Keratinocyte (primary cell): ENCODE measurements at regions not wholly inside any gene's neighbourhood (a gene's known extent, or its start where the extent isn't known, plus 50 kb on each side); places are given as distances from the start of the nearest gene placed in this dataset.

Source experiments
- DNase-seq: peaks from one replicate; pipeline ENCODE4 v3.0.0-alpha.2; 2011; ENCODE audit warnings: low read depth, missing footprints, low spot score
- FAIRE-seq: peaks from 2 replicates; lab custom pipeline; 2011; peaks lifted over from hg19 to GRCh38; lab: Jason Lieb, UNC
- H2AFZ ChIP-seq: 2 replicates; pipeline ENCODE4 v1.6.0; 2012; ENCODE audit warnings: low read length, control low read depth, inconsistent platforms; ENCODE audit not compliant: control insufficient read depth
- H3K27ac ChIP-seq: 2 replicates; pipeline ENCODE4 v1.5.1; 2011; ENCODE audit warnings: low read length; ENCODE audit not compliant: control insufficient read depth, insufficient read depth
- H3K27me3 ChIP-seq: 3 replicates; pipeline ENCODE4 v1.6.0; 2011; ENCODE audit warnings: low read length; ENCODE audit not compliant: control insufficient read depth, insufficient read depth; ENCODE audit errors: extremely low read depth
- H3K36me3 ChIP-seq, 2 experiments: 2 replicates in 1 of 2; 3 replicates in 1 of 2; pipeline ENCODE4 v1.5.1; 2011; ENCODE audit warnings: low read length in 2 of 2, mild to moderate bottlenecking in 1 of 2; ENCODE audit not compliant: control insufficient read depth in 2 of 2, insufficient read depth in 2 of 2; ENCODE audit errors: extremely low read depth in 1 of 2
- H3K4me1 ChIP-seq: 3 replicates; pipeline ENCODE4 v1.5.1; 2011; ENCODE audit warnings: low read length; ENCODE audit not compliant: control insufficient read depth, insufficient read depth; ENCODE audit errors: extremely low read depth
- H3K4me2 ChIP-seq: 3 replicates; pipeline ENCODE4 v1.6.0; 2011; ENCODE audit warnings: low read depth, low read length; ENCODE audit not compliant: control insufficient read depth, insufficient read depth; ENCODE audit errors: extremely low read depth
- H3K4me3 ChIP-seq, 3 experiments: fragments of 200-600 bp in 1 of 3; sonication (generic) in 1 of 3; 2 replicates in 2 of 3; 3 replicates in 1 of 3; pipeline ENCODE4 v1.5.1; 2011 to 2016; ENCODE audit warnings: low read length in 3 of 3, mild to moderate bottlenecking in 3 of 3, control low read depth in 2 of 3, inconsistent platforms in 1 of 3, low read depth in 1 of 3, mixed read lengths in 1 of 3, mixed run types in 1 of 3, moderate library complexity in 1 of 3; ENCODE audit not compliant: control insufficient read depth in 2 of 3, insufficient read depth in 2 of 3; ENCODE audit errors: extremely low read depth in 1 of 3
- H3K79me2 ChIP-seq: 2 replicates; pipeline ENCODE4 v1.6.0; 2012; ENCODE audit warnings: low read length; ENCODE audit not compliant: control insufficient read depth, insufficient read depth
- H3K9ac ChIP-seq: 3 replicates; pipeline ENCODE4 v1.6.0; 2011; ENCODE audit warnings: low read length; ENCODE audit not compliant: control insufficient read depth, insufficient read depth; ENCODE audit errors: extremely low read depth
- H3K9me1 ChIP-seq: 3 replicates; pipeline ENCODE4 v1.6.0; 2011; ENCODE audit warnings: low read length; ENCODE audit not compliant: control insufficient read depth, insufficient read depth; ENCODE audit errors: extremely low read depth
- H3K9me3 ChIP-seq: 2 replicates; pipeline ENCODE4 v1.5.1; 2012; ENCODE audit warnings: low read depth, low read length; ENCODE audit not compliant: control insufficient read depth
- H4K20me1 ChIP-seq: 3 replicates; pipeline ENCODE4 v1.6.0; 2011; ENCODE audit warnings: low read length; ENCODE audit not compliant: control insufficient read depth, insufficient read depth; ENCODE audit errors: extremely low read depth
- EZH2 ChIP-seq: IDR thresholded peaks from one replicate; pipeline ENCODE4 v1.6.1; 2012; ENCODE audit warnings: inconsistent platforms, mild to moderate bottlenecking, low read length, moderate library complexity
- dilution Hi-C: fragments of 300-500 bp; cut with MboI; formaldehyde crosslinking; loops from one replicate; pipeline ENCODE4 v1.7.0; 2020; ENCODE audit warnings: low sequenced_read_pairs; ENCODE audit not compliant: extremely low pct_ligation_motif_present
- TF ChIP-seq, protein P1 (sequence below), 3 experiments: IDR thresholded peaks in 1 of 3; conservative IDR thresholded peaks in 1 of 3; optimal IDR thresholded peaks in 1 of 3; 2 replicates in 2 of 3; 3 replicates in 1 of 3; pipeline versions ENCODE3 to v1.5.1; 2011; ENCODE audit warnings: low read length in 3 of 3, mild to moderate bottlenecking in 3 of 3, moderate library complexity in 2 of 3, control low read depth in 1 of 3, inconsistent platforms in 1 of 3; ENCODE audit not compliant: insufficient read depth in 2 of 3; ENCODE audit errors: extremely low read depth in 1 of 3

GRCh38 chr20:48057251-48057650 lies 272.0 kb upstream of the SULF2 start:
- Histone ChIP-seq H3K27ac (no peak overlapping the region), H3K4me2 (no peak overlapping the region), H3K4me1 (peaks cover 6% of the 10 kb centered on the region), H3K36me3 (no peaks in the 10 kb centered on the region), H3K9me1 (no peaks in the 10 kb centered on the region), H3K79me2 (no peaks in the 10 kb centered on the region), H3K9ac (no peak overlapping the region), H2AFZ (no peak overlapping the region), H3K9me3 (no peaks in the 10 kb centered on the region), H3K27me3 (peaks cover 8% of the 10 kb centered on the region), H3K4me3 (no peak overlapping the region), H4K20me1 (no peaks in the 10 kb centered on the region)
- FAIRE-seq (no peak), DNase-seq (no peak)
- no peak for TF ChIP-seq EZH2
- TF ChIP-seq, protein P1, sequence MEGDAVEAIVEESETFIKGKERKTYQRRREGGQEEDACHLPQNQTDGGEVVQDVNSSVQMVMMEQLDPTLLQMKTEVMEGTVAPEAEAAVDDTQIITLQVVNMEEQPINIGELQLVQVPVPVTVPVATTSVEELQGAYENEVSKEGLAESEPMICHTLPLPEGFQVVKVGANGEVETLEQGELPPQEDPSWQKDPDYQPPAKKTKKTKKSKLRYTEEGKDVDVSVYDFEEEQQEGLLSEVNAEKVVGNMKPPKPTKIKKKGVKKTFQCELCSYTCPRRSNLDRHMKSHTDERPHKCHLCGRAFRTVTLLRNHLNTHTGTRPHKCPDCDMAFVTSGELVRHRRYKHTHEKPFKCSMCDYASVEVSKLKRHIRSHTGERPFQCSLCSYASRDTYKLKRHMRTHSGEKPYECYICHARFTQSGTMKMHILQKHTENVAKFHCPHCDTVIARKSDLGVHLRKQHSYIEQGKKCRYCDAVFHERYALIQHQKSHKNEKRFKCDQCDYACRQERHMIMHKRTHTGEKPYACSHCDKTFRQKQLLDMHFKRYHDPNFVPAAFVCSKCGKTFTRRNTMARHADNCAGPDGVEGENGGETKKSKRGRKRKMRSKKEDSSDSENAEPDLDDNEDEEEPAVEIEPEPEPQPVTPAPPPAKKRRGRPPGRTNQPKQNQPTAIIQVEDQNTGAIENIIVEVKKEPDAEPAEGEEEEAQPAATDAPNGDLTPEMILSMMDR (optimal IDR thresholded peaks at IDR 0.05 in 1 of 3, IDR thresholded peaks at IDR 0.05 in 1 of 3, conservative IDR thresholded peaks at IDR 0.05 in 1 of 3; ENCODE audit: extremely low read depth in 1 of 3, insufficient read depth in 2 of 3, low read length in 3 of 3) = no peak
- dilution Hi-C loops = no loop called here

GRCh38 chr20:48056218-48056617 lies 270.9 kb upstream of the SULF2 start:
- FAIRE-seq (no peak), DNase-seq (no peak)
- no peak overlapping the region for H2AFZ ChIP-seq
- no peak overlapping the region for H3K27ac ChIP-seq
- no peaks in the 10 kb centered on the region for H3K36me3 ChIP-seq
- no peaks in the 10 kb centered on the region for H3K9me1 ChIP-seq
- peaks cover 10% of the 10 kb centered on the region for H3K4me1 ChIP-seq
- H3K9me3 ChIP-seq = no peaks in the 10 kb centered on the region
- no peak overlapping the region for H3K4me2 ChIP-seq
- no peak for TF ChIP-seq EZH2
- H4K20me1 ChIP-seq = no peaks in the 10 kb centered on the region
- H3K9ac ChIP-seq = no peak overlapping the region
- H3K4me3 ChIP-seq = no peak overlapping the region
- dilution Hi-C loops = no loop called here
- H3K79me2 ChIP-seq = no peaks in the 10 kb centered on the region
- peaks cover 8% of the 10 kb centered on the region for H3K27me3 ChIP-seq

DNA sequence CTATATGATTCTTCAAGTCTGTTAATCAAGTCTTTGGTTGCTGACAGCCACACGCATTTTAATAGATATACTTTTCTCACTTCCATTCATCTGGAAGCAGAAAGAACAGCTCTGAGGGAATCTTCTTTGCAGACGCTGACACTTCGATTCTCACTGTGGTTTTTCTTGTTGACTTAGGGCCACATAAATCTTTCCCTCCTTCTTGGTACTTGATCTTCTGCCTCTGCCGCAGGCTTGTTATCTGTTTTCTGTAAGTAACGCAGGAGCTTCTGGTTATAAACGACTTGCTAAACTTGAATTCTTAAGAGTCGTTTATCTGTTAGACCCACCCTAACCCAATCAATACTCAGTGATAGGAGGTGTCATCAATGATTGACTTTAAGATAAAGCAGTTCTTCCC lies 268.8 kb upstream of the SULF2 start:
- peaks cover 8% of the 10 kb centered on the region for H3K27me3 ChIP-seq
- FAIRE-seq = no peak
- H3K79me2 ChIP-seq = no peaks in the 10 kb centered on the region
- no peaks in the 10 kb centered on the region for H3K9me3 ChIP-seq
- H3K36me3 ChIP-seq = no peaks in the 10 kb centered on the region
- no peak overlapping the region for H3K9ac ChIP-seq
- H3K4me1 ChIP-seq = peaks cover 10% of the 10 kb centered on the region
- H3K9me1 ChIP-seq = no peaks in the 10 kb centered on the region
- no peak overlapping the region for H3K27ac ChIP-seq
- DNase-seq = no peak
- no peaks in the 10 kb centered on the region for H4K20me1 ChIP-seq
- H2AFZ ChIP-seq = no peak overlapping the region
- dilution Hi-C loops = no loop called here
- H3K4me3 ChIP-seq = no peak overlapping the region
- no peak for TF ChIP-seq EZH2
- TF ChIP-seq, protein P1 (optimal IDR thresholded peaks at IDR 0.05 in 1 of 3, IDR thresholded peaks at IDR 0.05 in 1 of 3, conservative IDR thresholded peaks at IDR 0.05 in 1 of 3; ENCODE audit: extremely low read depth in 1 of 3, insufficient read depth in 2 of 3, low read length in 3 of 3) = no peak
- no peak overlapping the region for H3K4me2 ChIP-seq
